Stimulated activated CD4-positive, alpha-beta T cell treated with anti-CD3 and anti-CD28 coated beads, Interleukin-12 subunit alpha, Interleukin-12 subunit beta, amount 100 ng/mL, for 48 hours (primary cell): ENCODE measurements at regions not wholly inside any gene's neighbourhood (a gene's known extent, or its start where the extent isn't known, plus 50 kb on each side); places are given as distances from the start of the nearest gene placed in this dataset.
A peak's percentile ranks its signal among the peaks of the same experiment; 100 is the strongest.

Experiments
- DNase-seq, 3 donors: peaks; one replicate each; pipeline ENCODE4 v3.0.0-alpha.2; 2020; ENCODE audit warnings: low read depth in 2 of 3, low spot score in 1 of 3

- no peak for DNase-seq
These were observed 460.0 kb downstream of the BUD13 start for GRCh38 chr11:116312570-116313391.

GRCh38 chr11:116311206-116311605, 461.6 kb downstream of the BUD13 start:
- DNase-seq: no peak

GRCh38 chr11:116310698-116311097, 462.1 kb downstream of the BUD13 start:
- DNase-seq: no peak

GRCh38 chr11:116310226-116310625, 462.6 kb downstream of the BUD13 start:
- DNase-seq: no peak

- no peak for DNase-seq
These were observed 463.3 kb downstream of the BUD13 start for GRCh38 chr11:116309446-116309845.

- DNase-seq: no peak
These were observed 470.0 kb downstream of the BUD13 start for GRCh38 chr11:116302756-116303155.

- DNase-seq: no peak
These were observed 471.6 kb downstream of the BUD13 start for GRCh38 chr11:116301141-116301540.

- DNase-seq: no peak
These were observed 472.6 kb downstream of the BUD13 start for GRCh38 chr11:116300232-116300631.

- DNase-seq: no peak
These were observed 478.2 kb downstream of the BUD13 start for GRCh38 chr11:116294630-116295029.

GRCh38 chr11:116287866-116288265, 484.9 kb downstream of the BUD13 start:
- DNase-seq: no peak

GRCh38 chr11:116285026-116285425, 487.8 kb downstream of the BUD13 start:
- DNase-seq: no peak

- DNase-seq: no peak
These were observed 489.5 kb downstream of the BUD13 start for GRCh38 chr11:116283300-116283699.

- DNase-seq: no peak
These were observed 490.3 kb downstream of the BUD13 start for GRCh38 chr11:116282481-116282880.

- DNase-seq: no peak
These were observed 491.3 kb downstream of the BUD13 start for GRCh38 chr11:116281173-116282160.

GRCh38 chr11:116279511-116279910, 493.3 kb downstream of the BUD13 start:
- DNase-seq: no peak

- no peak for DNase-seq
These were observed 494.7 kb downstream of the BUD13 start for GRCh38 chr11:116278076-116278475.

- DNase-seq: peak; percentile 69 to 80 (median 76)
These were observed 496.4 kb downstream of the BUD13 start for GRCh38 chr11:116276051-116277044.

GRCh38 chr11:116275635-116276034, 497.2 kb downstream of the BUD13 start:
- DNase-seq: no peak

GRCh38 chr11:116274521-116274920, 498.3 kb downstream of the BUD13 start:
- no peak for DNase-seq

GRCh38 chr11:116272181-116272789, 500.5 kb downstream of the BUD13 start:
- no peak for DNase-seq
